ENCODE measurements at regions not wholly inside any gene's neighbourhood (a gene's known extent, or its start where the extent isn't known, plus 50 kb on each side); places are given as distances from the start of the nearest gene placed in this dataset.

DNA sequence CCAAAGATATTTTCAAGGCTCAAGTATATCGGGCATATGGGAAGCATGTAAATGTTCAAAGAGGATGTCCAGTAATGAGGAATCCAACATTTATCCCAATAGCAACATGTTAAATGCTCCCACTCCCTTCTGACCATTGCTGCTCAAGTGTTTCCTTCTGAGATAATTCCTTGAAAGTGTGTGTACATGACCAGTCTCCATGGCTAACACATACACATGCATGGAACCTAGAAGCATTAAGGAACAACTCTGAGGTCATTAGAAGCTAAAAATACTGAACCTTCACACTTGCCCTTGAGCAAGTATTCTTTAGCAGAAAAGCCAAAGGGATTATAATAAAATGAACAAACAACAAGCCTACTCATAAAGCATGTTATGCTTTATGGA, 433.8 kb upstream of the TCF4 start:
- TF ChIP-seq, protein P1, sequence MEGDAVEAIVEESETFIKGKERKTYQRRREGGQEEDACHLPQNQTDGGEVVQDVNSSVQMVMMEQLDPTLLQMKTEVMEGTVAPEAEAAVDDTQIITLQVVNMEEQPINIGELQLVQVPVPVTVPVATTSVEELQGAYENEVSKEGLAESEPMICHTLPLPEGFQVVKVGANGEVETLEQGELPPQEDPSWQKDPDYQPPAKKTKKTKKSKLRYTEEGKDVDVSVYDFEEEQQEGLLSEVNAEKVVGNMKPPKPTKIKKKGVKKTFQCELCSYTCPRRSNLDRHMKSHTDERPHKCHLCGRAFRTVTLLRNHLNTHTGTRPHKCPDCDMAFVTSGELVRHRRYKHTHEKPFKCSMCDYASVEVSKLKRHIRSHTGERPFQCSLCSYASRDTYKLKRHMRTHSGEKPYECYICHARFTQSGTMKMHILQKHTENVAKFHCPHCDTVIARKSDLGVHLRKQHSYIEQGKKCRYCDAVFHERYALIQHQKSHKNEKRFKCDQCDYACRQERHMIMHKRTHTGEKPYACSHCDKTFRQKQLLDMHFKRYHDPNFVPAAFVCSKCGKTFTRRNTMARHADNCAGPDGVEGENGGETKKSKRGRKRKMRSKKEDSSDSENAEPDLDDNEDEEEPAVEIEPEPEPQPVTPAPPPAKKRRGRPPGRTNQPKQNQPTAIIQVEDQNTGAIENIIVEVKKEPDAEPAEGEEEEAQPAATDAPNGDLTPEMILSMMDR (IDR thresholded peaks at IDR 0.05) = no peak
- no peak overlapping the region for H3K4me3 Mint-ChIP-seq (ENCODE audit: unreplicated experiment)
- H3K27me3 Mint-ChIP-seq (ENCODE audit: low read depth) = no peaks in the 10 kb centered on the region
- no peak overlapping the region for H3K27ac Mint-ChIP-seq (ENCODE audit: unreplicated experiment)
- no peak for DNase-seq (ENCODE audit: low spot score)
- H3K36me3 Mint-ChIP-seq (ENCODE audit: low read depth) = no peaks in the 10 kb centered on the region
- peaks cover 2% of the 10 kb centered on the region for H3K9me3 Mint-ChIP-seq (ENCODE audit: low read depth)
- no peaks in the 10 kb centered on the region for H3K4me1 Mint-ChIP-seq (ENCODE audit: low read depth)

DNA sequence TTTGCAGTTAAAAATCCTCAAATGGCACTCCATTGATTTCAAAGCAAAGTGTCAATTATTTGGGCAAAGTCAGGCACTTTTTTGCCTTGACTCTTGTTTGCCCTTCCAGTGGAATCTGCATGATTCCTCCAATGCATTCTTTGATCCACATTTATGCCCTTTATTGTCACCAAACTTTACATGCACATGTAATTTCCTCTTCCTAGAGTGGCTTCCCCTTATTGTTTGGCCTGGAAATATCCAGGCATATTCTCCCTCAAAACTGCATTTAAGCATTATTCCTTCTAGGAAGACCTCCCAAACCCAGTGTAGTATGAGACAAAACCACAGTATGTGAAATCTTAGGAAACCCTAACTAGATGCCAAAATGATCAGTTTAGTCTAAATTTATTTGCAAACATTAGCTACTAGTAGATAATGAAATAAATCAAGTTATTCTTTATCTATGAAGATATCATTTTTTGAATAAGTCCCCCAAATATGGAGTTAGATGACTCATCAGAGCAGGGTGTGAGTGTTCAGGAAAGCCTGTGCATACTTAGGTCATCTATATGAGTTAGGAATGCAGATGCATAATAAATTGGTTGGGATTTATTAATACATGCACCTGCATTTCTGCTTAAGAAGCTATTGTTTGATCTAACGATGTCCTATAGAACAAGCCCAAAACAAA, 433.3 kb upstream of the TCF4 start:
- no peaks in the 10 kb centered on the region for H3K27me3 Mint-ChIP-seq (ENCODE audit: low read depth)
- H3K4me1 Mint-ChIP-seq (ENCODE audit: low read depth) = no peaks in the 10 kb centered on the region
- H3K9me3 Mint-ChIP-seq (ENCODE audit: low read depth) = peaks cover 2% of the 10 kb centered on the region
- H3K27ac Mint-ChIP-seq (ENCODE audit: unreplicated experiment) = no peak overlapping the region
- DNase-seq (ENCODE audit: low spot score) = no peak
- H3K36me3 Mint-ChIP-seq (ENCODE audit: low read depth) = no peaks in the 10 kb centered on the region
- TF ChIP-seq, protein P1 (IDR thresholded peaks at IDR 0.05) = no peak
- H3K4me3 Mint-ChIP-seq (ENCODE audit: unreplicated experiment) = no peak overlapping the region

DNA sequence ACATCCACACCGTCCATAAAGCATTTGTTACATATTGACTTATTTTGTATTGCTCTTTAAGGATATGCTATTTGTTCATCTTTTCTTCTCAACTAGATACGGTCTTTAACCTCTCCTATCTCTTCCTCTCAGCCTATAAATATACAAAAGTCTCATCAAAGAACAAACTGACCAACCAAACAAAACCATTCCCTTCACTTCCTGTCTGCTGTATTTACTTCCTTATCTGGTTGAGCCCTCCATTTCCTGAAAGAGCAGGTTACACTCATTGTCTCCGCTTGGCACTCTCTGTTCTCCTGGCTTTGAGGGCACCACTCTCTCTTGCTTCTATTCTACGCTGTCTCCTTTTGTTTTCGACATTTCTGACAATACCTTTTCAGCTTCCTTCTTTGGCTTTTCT, 431.9 kb upstream of the TCF4 start:
- TF ChIP-seq, protein P1 (IDR thresholded peaks at IDR 0.05) = no peak
- Mint-ChIP-seq H3K9me3 (ENCODE audit: low read depth) (peaks cover 9% of the 10 kb centered on the region), H3K27me3 (ENCODE audit: low read depth) (no peaks in the 10 kb centered on the region), H3K4me1 (ENCODE audit: low read depth) (no peaks in the 10 kb centered on the region), H3K4me3 (ENCODE audit: unreplicated experiment) (no peak overlapping the region), H3K36me3 (ENCODE audit: low read depth) (peaks cover 5% of the 10 kb centered on the region), H3K27ac (ENCODE audit: unreplicated experiment) (no peak overlapping the region)
- DNase-seq (ENCODE audit: low spot score) = no peak

DNA sequence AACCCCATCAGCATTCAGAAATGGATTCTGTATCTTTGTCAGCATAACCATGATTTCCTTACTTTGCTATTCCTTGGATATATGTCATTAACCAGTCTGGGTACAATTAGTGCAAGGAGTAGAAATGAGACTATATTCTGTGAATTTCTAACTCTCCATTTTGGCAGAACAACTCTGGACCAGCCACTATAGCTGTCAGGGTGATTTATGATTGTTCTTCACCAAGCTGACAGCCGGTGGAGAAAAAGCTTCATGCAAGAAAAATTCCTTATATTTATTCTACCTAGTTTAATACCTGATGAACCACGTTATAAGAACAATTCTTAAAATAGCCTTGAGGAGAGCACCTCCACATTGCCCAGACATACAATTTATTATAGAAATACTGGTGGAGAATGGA, 431.2 kb upstream of the TCF4 start:
- Mint-ChIP-seq H3K27ac (ENCODE audit: unreplicated experiment) (no peak overlapping the region), H3K4me1 (ENCODE audit: low read depth) (no peaks in the 10 kb centered on the region), H3K9me3 (ENCODE audit: low read depth) (peaks cover 10% of the 10 kb centered on the region), H3K4me3 (ENCODE audit: unreplicated experiment) (no peak overlapping the region), H3K27me3 (ENCODE audit: low read depth) (no peaks in the 10 kb centered on the region), H3K36me3 (ENCODE audit: low read depth) (peaks cover 5% of the 10 kb centered on the region)
- TF ChIP-seq, protein P1 (IDR thresholded peaks at IDR 0.05) = no peak
- no peak for DNase-seq (ENCODE audit: low spot score)

DNA sequence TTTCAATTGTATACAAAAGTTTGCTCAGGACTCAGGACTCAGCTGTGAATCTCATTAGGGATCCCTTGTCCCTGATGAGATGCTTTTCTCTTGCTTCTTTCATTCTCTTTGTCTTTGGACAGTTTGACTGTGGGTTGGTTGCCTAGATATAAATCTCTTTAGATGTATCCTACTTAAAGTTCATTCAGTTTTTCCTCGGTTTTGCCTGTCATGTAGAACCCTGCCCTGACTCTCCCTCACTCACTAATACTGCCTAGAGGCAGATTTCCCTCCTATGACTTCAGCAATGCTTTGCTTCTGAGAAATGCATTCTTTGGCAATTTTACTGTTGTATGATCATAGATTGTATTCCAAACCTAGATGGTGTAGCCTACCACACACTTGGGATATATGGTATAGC, 421.4 kb upstream of the TCF4 start:
- Mint-ChIP-seq H3K27me3 (ENCODE audit: low read depth) (no peaks in the 10 kb centered on the region), H3K36me3 (ENCODE audit: low read depth) (peaks cover 2% of the 10 kb centered on the region), H3K4me1 (ENCODE audit: low read depth) (no peaks in the 10 kb centered on the region), H3K27ac (ENCODE audit: unreplicated experiment) (no peak overlapping the region), H3K4me3 (ENCODE audit: unreplicated experiment) (no peak overlapping the region), H3K9me3 (ENCODE audit: low read depth) (peaks cover 21% of the 10 kb centered on the region)
- TF ChIP-seq, protein P1 (IDR thresholded peaks at IDR 0.05) = no peak
- no peak for DNase-seq (ENCODE audit: low spot score)
